ENCODE measurements at regions not wholly inside any gene's neighbourhood (a gene's known extent, or its start where the extent isn't known, plus 50 kb on each side); places are given as distances from the start of the nearest gene placed in this dataset.

- DNase-seq (no peak), ATAC-seq (no peak)
- TF ChIP-seq CTCF (IDR thresholded peaks at IDR 0.05), result no peak
- no peak overlapping the region for H3K4me3 ChIP-seq
- H3K36me3 ChIP-seq (ENCODE audit: insufficient read depth in 1 of 2, low read depth in 1 of 2), result no peaks in the 10 kb centered on the region
- H3K27ac ChIP-seq, result no peak overlapping the region
- WGBS, 3 donors, result 82 to 86% (median 83%) methylated on average over 2 of the region's 2 CpGs
- H3K27me3 ChIP-seq (ENCODE audit: insufficient read depth in 3 of 3, low read length in 2 of 3), result no peaks in the 10 kb centered on the region
- H3K4me1 ChIP-seq, result no peaks in the 10 kb centered on the region
- intact Hi-C loops (cut with DNase I), result no loop called here
- H3K9me3 ChIP-seq, result no peaks in the 10 kb centered on the region
These were observed 963.5 kb downstream of the NTRK3 start for GRCh38 chr15:87293031-87293430.

GRCh38 chr15:87287156-87287555, 969.4 kb downstream of the NTRK3 start:
- no peaks in the 10 kb centered on the region for H3K27me3 ChIP-seq (ENCODE audit: insufficient read depth in 3 of 3, low read length in 2 of 3)
- intact Hi-C loops (cut with DNase I), result no loop called here
- 32 to 53% (median 50%) methylated on average over 3 of the region's 3 CpGs for WGBS, 3 donors
- no peaks in the 10 kb centered on the region for H3K36me3 ChIP-seq (ENCODE audit: insufficient read depth in 1 of 2, low read depth in 1 of 2)
- no peaks in the 10 kb centered on the region for H3K9me3 ChIP-seq
- no peak for DNase-seq
- no peak for ATAC-seq
- no peak overlapping the region for H3K27ac ChIP-seq
- no peak overlapping the region for H3K4me3 ChIP-seq
- no peaks in the 10 kb centered on the region for H3K4me1 ChIP-seq
- no peak for TF ChIP-seq CTCF (IDR thresholded peaks at IDR 0.05)

- DNase-seq, result no peak
- TF ChIP-seq CTCF (IDR thresholded peaks at IDR 0.05), result no peak
- 48 to 57% (median 53%) methylated on average over 1 of the region's 1 CpG for WGBS, 3 donors
- Histone ChIP-seq H3K27ac (no peak overlapping the region), H3K27me3 (ENCODE audit: insufficient read depth in 3 of 3, low read length in 2 of 3) (no peaks in the 10 kb centered on the region), H3K4me1 (no peaks in the 10 kb centered on the region), H3K36me3 (ENCODE audit: insufficient read depth in 1 of 2, low read depth in 1 of 2) (no peaks in the 10 kb centered on the region), H3K9me3 (no peaks in the 10 kb centered on the region), H3K4me3 (no peak overlapping the region)
- ATAC-seq, result no peak
- intact Hi-C loops (cut with DNase I), result no loop called here
These were observed 987.0 kb downstream of the NTRK3 start for GRCh38 chr15:87269566-87269965.

- no peak for TF ChIP-seq CTCF (IDR thresholded peaks at IDR 0.05)
- intact Hi-C loops (cut with DNase I), result no loop called here
- Histone ChIP-seq H3K4me3 (no peak overlapping the region), H3K4me1 (no peaks in the 10 kb centered on the region), H3K9me3 (no peaks in the 10 kb centered on the region), H3K27me3 (ENCODE audit: insufficient read depth in 3 of 3, low read length in 2 of 3) (no peaks in the 10 kb centered on the region), H3K36me3 (ENCODE audit: insufficient read depth in 1 of 2, low read depth in 1 of 2) (no peaks in the 10 kb centered on the region), H3K27ac (no peak overlapping the region)
- no peak for ATAC-seq
- WGBS, 3 donors, result 85 to 96% (median 87%) methylated on average over 2 of the region's 2 CpGs
- no peak for DNase-seq
These were observed 987.9 kb downstream of the NTRK3 start for GRCh38 chr15:87268675-87269074.

GRCh38 chr15:87267798-87268197, 988.7 kb downstream of the NTRK3 start:
- no peak for ATAC-seq
- no peak for TF ChIP-seq CTCF (IDR thresholded peaks at IDR 0.05)
- H3K4me1 ChIP-seq, result no peaks in the 10 kb centered on the region
- H3K27ac ChIP-seq, result no peak overlapping the region
- intact Hi-C loops (cut with DNase I), result no loop called here
- no peaks in the 10 kb centered on the region for H3K27me3 ChIP-seq (ENCODE audit: insufficient read depth in 3 of 3, low read length in 2 of 3)
- no peaks in the 10 kb centered on the region for H3K36me3 ChIP-seq (ENCODE audit: insufficient read depth in 1 of 2, low read depth in 1 of 2)
- DNase-seq, result no peak
- H3K4me3 ChIP-seq, result no peak overlapping the region
- no peaks in the 10 kb centered on the region for H3K9me3 ChIP-seq
- WGBS, 3 donors, result 64 to 95% (median 90%) methylated on average over 2 of the region's 2 CpGs

Measured in psoas muscle (tissue), 7 donors.